ENCODE measurements at regions not wholly inside any gene's neighbourhood (a gene's known extent, or its start where the extent isn't known, plus 50 kb on each side); places are given as distances from the start of the nearest gene placed in this dataset.
A peak's percentile ranks its signal among the peaks of the same experiment; 100 is the strongest.
"Not testable (repeated sequence)": the region's sequence is repeated elsewhere in the genome, so short reads cannot be mapped to it uniquely, and the experiment has no call there.

DNA sequence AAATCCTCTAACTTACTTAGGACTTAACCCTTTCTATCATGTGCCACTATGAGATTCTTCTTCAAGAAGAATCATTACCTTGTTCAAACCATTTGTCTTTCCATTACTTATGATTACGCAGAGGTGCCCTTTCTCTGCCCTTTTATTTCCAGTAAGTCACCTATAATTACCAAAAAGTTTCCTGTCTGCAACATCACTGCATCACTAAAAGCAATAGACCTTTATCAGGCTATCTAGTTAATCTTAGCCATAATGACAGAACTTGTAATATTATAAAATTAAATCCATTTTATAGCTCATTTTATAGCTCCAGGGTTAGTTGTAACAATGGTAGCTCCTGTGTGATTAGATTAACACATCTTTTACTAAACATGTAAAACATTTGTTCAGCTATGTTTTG lies 673.6 kb upstream of the PITX2 start:
- H3K9me3 ChIP-seq (ENCODE audit: control insufficient read depth, insufficient read depth, low read depth, low read length) = no peaks in the 10 kb centered on the region
- no peak overlapping the region for H3K27ac ChIP-seq (ENCODE audit: low read depth, low read length)
- no peak overlapping the region for H3K9ac ChIP-seq (ENCODE audit: low read length)
- no peaks in the 10 kb centered on the region for H3K4me1 ChIP-seq (ENCODE audit: control insufficient read depth, insufficient read depth, low read length)
- H3K27me3 ChIP-seq (ENCODE audit: control insufficient read depth, insufficient read depth, low read length) = no peaks in the 10 kb centered on the region
- H3K36me3 ChIP-seq (ENCODE audit: control insufficient read depth, insufficient read depth, low read length) = no peaks in the 10 kb centered on the region
- no peak overlapping the region for H3K4me3 ChIP-seq (ENCODE audit: low read depth, low read length)

- Histone ChIP-seq H3K27me3 (ENCODE audit: control insufficient read depth, insufficient read depth, low read length) (no peaks in the 10 kb centered on the region), H3K4me3 (ENCODE audit: low read depth, low read length) (no peak overlapping the region), H3K9ac (ENCODE audit: low read length) (no peak overlapping the region), H3K4me1 (ENCODE audit: control insufficient read depth, insufficient read depth, low read length) (no peaks in the 10 kb centered on the region), H3K36me3 (ENCODE audit: control insufficient read depth, insufficient read depth, low read length) (no peaks in the 10 kb centered on the region), H3K9me3 (ENCODE audit: control insufficient read depth, insufficient read depth, low read depth, low read length) (no peaks in the 10 kb centered on the region), H3K27ac (ENCODE audit: low read depth, low read length) (no peak overlapping the region)
Measured at GRCh38 chr4:111303806-111304205, 680.9 kb upstream of the PITX2 start.

DNA sequence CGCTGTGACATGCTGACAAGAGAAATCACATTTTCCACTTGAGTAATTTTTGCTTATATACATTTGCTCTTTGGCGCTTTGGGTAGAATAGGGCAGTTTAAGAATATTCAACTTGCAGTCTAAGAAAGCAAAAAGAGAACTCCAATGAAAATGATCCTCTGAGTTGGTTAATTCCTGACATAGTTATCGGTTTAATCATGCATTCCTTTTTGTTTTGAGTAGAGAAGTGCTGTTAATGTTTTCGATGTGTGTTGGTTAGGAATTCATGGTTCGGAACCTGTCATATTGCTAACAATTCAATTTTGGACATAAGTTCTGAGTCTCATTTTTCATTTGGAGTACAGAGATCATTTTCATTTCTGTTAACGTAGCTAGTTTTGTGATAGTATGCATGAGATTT lies 700.6 kb upstream of the PITX2 start:
- H3K4me3 ChIP-seq (ENCODE audit: low read depth, low read length) = no peak overlapping the region
- H3K9me3 ChIP-seq (ENCODE audit: control insufficient read depth, insufficient read depth, low read depth, low read length) = no peaks in the 10 kb centered on the region
- no peak overlapping the region for H3K27ac ChIP-seq (ENCODE audit: low read depth, low read length)

DNA sequence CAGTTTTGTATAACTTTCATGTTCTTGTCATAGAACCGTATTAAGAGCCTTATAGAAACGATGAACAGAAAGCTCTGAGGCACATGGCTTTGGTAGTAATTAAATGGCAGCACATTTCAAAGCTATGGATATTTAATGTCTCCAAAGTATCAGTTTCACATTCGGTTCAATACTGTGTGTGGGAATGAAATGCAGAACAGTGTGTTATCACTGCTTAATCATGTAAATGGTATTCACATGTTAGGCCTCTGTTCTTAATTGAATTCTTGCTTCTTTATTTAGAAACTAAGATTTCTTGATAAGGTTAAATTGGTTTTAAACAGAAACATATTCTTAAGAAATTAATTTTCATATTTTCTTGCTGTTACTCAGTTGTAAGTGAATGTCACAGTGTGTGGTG lies 701.0 kb upstream of the PITX2 start:
- Histone ChIP-seq H3K36me3 (ENCODE audit: control insufficient read depth, insufficient read depth, low read length) (no peaks in the 10 kb centered on the region), H3K4me1 (ENCODE audit: control insufficient read depth, insufficient read depth, low read length) (no peaks in the 10 kb centered on the region), H3K4me3 (ENCODE audit: low read depth, low read length) (no peak overlapping the region), H3K27me3 (ENCODE audit: control insufficient read depth, insufficient read depth, low read length) (no peaks in the 10 kb centered on the region), H3K9ac (ENCODE audit: low read length) (no peak overlapping the region), H3K27ac (ENCODE audit: low read depth, low read length) (no peak overlapping the region), H3K9me3 (ENCODE audit: control insufficient read depth, insufficient read depth, low read depth, low read length) (no peaks in the 10 kb centered on the region)

More for the DNA sequence above, 700.6 kb upstream of the PITX2 start:
- Histone ChIP-seq H3K27me3 (ENCODE audit: control insufficient read depth, insufficient read depth, low read length) (no peaks in the 10 kb centered on the region), H3K36me3 (ENCODE audit: control insufficient read depth, insufficient read depth, low read length) (no peaks in the 10 kb centered on the region), H3K4me1 (ENCODE audit: control insufficient read depth, insufficient read depth, low read length) (no peaks in the 10 kb centered on the region), H3K9ac (ENCODE audit: low read length) (no peak overlapping the region)

DNA sequence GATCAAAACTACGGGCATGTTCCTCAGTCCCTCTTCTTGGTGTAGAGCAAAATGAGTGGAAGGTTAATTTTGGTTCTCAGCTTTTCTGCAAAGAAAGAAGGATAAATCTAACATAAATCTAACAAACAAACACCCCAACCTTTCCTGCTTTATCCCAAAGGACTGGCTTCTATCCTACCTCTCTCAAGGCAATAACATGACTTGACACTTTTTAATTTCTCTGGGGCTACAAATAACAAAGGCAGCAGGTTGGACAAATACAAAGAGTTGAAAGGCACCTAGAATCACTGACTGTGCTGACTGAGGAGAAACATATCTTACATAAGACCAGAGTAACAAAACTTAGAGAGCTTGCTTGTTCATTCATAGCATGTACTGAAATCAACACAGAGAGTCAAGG lies 703.6 kb upstream of the PITX2 start:
- Histone ChIP-seq H3K9me3 (ENCODE audit: control insufficient read depth, insufficient read depth, low read depth, low read length) (no peaks in the 10 kb centered on the region), H3K4me1 (ENCODE audit: control insufficient read depth, insufficient read depth, low read length) (no peaks in the 10 kb centered on the region), H3K27ac (ENCODE audit: low read depth, low read length) (no peak overlapping the region), H3K27me3 (ENCODE audit: control insufficient read depth, insufficient read depth, low read length) (no peaks in the 10 kb centered on the region), H3K36me3 (ENCODE audit: control insufficient read depth, insufficient read depth, low read length) (no peaks in the 10 kb centered on the region), H3K9ac (ENCODE audit: low read length) (no peak overlapping the region), H3K4me3 (ENCODE audit: low read depth, low read length) (no peak overlapping the region)

- Histone ChIP-seq H3K4me3 (ENCODE audit: low read depth, low read length) (no peak overlapping the region), H3K9ac (ENCODE audit: low read length) (no peak overlapping the region), H3K27me3 (ENCODE audit: control insufficient read depth, insufficient read depth, low read length) (no peaks in the 10 kb centered on the region), H3K4me1 (ENCODE audit: control insufficient read depth, insufficient read depth, low read length) (no peaks in the 10 kb centered on the region), H3K36me3 (ENCODE audit: control insufficient read depth, insufficient read depth, low read length) (no peaks in the 10 kb centered on the region), H3K9me3 (ENCODE audit: control insufficient read depth, insufficient read depth, low read depth, low read length) (no peaks in the 10 kb centered on the region; the same call in 1 of the 2 replicates), H3K27ac (ENCODE audit: low read depth, low read length) (no peak overlapping the region)
Measured at GRCh38 chr4:111330786-111331185, 707.9 kb upstream of the PITX2 start.

DNA sequence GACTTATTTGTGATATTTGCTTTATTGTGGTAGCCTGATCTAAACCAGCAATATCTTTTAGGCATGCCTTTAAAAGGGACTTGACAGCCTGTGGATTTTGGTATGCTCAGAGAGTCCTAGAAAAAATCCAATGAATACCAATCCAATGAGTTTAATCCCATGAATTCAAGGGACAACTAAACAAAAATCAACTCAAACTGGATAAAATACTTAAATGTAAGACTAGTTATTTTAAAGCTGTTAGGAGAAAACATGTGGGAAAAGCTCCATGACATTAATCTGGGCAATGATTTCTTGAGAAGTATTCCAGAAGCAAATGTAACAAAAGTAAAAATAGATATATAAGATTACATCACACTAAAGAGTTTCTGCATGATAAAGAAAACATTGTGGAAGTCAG lies 711.5 kb upstream of the PITX2 start:
- H3K27me3 ChIP-seq (ENCODE audit: control insufficient read depth, insufficient read depth, low read length) = no peaks in the 10 kb centered on the region
- no peaks in the 10 kb centered on the region for H3K36me3 ChIP-seq (ENCODE audit: control insufficient read depth, insufficient read depth, low read length)
- H3K4me1 ChIP-seq (ENCODE audit: control insufficient read depth, insufficient read depth, low read length) = no peaks in the 10 kb centered on the region
- H3K27ac ChIP-seq (ENCODE audit: low read depth, low read length) = no peak overlapping the region
- no peak overlapping the region for H3K4me3 ChIP-seq (ENCODE audit: low read depth, low read length)
- no peaks in the 10 kb centered on the region; the same call in 1 of the 2 replicates for H3K9me3 ChIP-seq (ENCODE audit: control insufficient read depth, insufficient read depth, low read depth, low read length)
- H3K9ac ChIP-seq (ENCODE audit: low read length) = no peak overlapping the region

GRCh38 chr4:111337186-111337876 lies 714.5 kb upstream of the PITX2 start:
- H3K9me3 ChIP-seq (ENCODE audit: control insufficient read depth, insufficient read depth, low read depth, low read length); H3K27me3 ChIP-seq (ENCODE audit: control insufficient read depth, insufficient read depth, low read length); H3K4me1 ChIP-seq (ENCODE audit: control insufficient read depth, insufficient read depth, low read length); H3K36me3 ChIP-seq (ENCODE audit: control insufficient read depth, insufficient read depth, low read length): not testable (repeated sequence)
- peak overlapping the region; percentile 63 for H3K4me3 ChIP-seq (ENCODE audit: low read depth, low read length)
- peak overlapping the region; percentile 65; the same call in 1 of the 2 replicates for H3K27ac ChIP-seq (ENCODE audit: low read depth, low read length)
- H3K9ac ChIP-seq (ENCODE audit: low read length) = peak overlapping the region; percentile 65

DNA sequence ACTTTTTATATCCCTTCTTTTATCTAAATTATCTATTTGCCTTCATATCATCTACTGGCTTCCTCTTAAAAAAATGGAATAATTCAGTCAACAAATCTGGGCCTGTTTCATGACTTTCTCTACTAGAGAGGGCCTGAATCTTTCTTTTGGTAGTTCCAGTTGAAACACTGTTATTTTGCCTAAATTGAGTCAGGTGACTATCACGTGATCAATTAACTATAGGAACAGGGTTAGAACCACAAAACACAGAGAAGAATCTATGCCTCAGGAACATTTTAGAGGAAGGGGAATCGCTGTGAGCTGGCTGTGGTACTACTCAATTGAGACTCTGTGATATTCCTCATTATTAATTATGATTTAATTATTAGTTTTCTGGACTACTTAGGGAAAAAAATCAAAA lies 736.7 kb upstream of the PITX2 start:
- no peak overlapping the region for H3K9ac ChIP-seq (ENCODE audit: low read length)
- no peaks in the 10 kb centered on the region for H3K4me1 ChIP-seq (ENCODE audit: control insufficient read depth, insufficient read depth, low read length)
- no peaks in the 10 kb centered on the region for H3K36me3 ChIP-seq (ENCODE audit: control insufficient read depth, insufficient read depth, low read length)
- no peak overlapping the region for H3K27ac ChIP-seq (ENCODE audit: low read depth, low read length)
- H3K4me3 ChIP-seq (ENCODE audit: low read depth, low read length) = no peak overlapping the region
- H3K9me3 ChIP-seq (ENCODE audit: control insufficient read depth, insufficient read depth, low read depth, low read length) = no peaks in the 10 kb centered on the region
- H3K27me3 ChIP-seq (ENCODE audit: control insufficient read depth, insufficient read depth, low read length) = no peaks in the 10 kb centered on the region

- H3K9ac ChIP-seq (ENCODE audit: low read length) = no peak overlapping the region
- H3K4me3 ChIP-seq (ENCODE audit: low read depth, low read length) = no peak overlapping the region
- H3K27me3 ChIP-seq (ENCODE audit: control insufficient read depth, insufficient read depth, low read length) = no peaks in the 10 kb centered on the region
- H3K4me1 ChIP-seq (ENCODE audit: control insufficient read depth, insufficient read depth, low read length) = no peaks in the 10 kb centered on the region
- H3K9me3 ChIP-seq (ENCODE audit: control insufficient read depth, insufficient read depth, low read depth, low read length) = no peaks in the 10 kb centered on the region
- no peaks in the 10 kb centered on the region for H3K36me3 ChIP-seq (ENCODE audit: control insufficient read depth, insufficient read depth, low read length)
- H3K27ac ChIP-seq (ENCODE audit: low read depth, low read length) = no peak overlapping the region
Measured at GRCh38 chr4:111360906-111361305, 738.0 kb upstream of the PITX2 start.

- Histone ChIP-seq H3K9me3 (ENCODE audit: control insufficient read depth, insufficient read depth, low read depth, low read length) (no peaks in the 10 kb centered on the region), H3K27me3 (ENCODE audit: control insufficient read depth, insufficient read depth, low read length) (no peaks in the 10 kb centered on the region), H3K27ac (ENCODE audit: low read depth, low read length) (no peak overlapping the region), H3K36me3 (ENCODE audit: control insufficient read depth, insufficient read depth, low read length) (no peaks in the 10 kb centered on the region), H3K9ac (ENCODE audit: low read length) (no peak overlapping the region), H3K4me1 (ENCODE audit: control insufficient read depth, insufficient read depth, low read length) (no peaks in the 10 kb centered on the region), H3K4me3 (ENCODE audit: low read depth, low read length) (no peak overlapping the region)
Measured at GRCh38 chr4:111362941-111363361, 740.1 kb upstream of the PITX2 start.

DNA sequence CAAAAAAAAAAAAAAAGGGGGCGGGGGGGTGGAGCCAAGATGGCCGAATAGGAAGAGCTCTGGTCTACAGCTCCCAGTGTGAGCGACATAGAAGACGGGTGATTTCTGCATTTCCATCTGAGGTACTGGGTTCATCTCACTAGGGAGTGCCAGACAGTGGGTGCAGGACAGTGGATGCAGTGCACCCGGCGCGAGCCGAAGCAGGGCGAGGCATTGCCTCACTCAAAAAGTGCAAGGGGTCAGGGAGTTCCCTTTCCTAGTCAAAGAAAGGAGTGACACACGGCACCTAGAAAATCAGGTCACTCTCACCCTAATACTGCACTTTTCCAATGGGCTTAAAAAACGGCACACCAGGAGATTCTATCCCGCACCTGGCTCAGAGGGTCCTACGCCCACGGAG lies 755.0 kb upstream of the PITX2 start:
- H3K27me3 ChIP-seq (ENCODE audit: control insufficient read depth, insufficient read depth, low read length); H3K4me1 ChIP-seq (ENCODE audit: control insufficient read depth, insufficient read depth, low read length); H3K9ac ChIP-seq (ENCODE audit: low read length); H3K36me3 ChIP-seq (ENCODE audit: control insufficient read depth, insufficient read depth, low read length); H3K27ac ChIP-seq (ENCODE audit: low read depth, low read length); H3K4me3 ChIP-seq (ENCODE audit: low read depth, low read length); H3K9me3 ChIP-seq (ENCODE audit: control insufficient read depth, insufficient read depth, low read depth, low read length): not testable (repeated sequence)
